Endodermal cell (in vitro differentiated cells): ENCODE measurements at regions not wholly inside any gene's neighbourhood (a gene's known extent, or its start where the extent isn't known, plus 50 kb on each side); places are given as distances from the start of the nearest gene placed in this dataset.

ENCODE experiments used
- DNase-seq: peaks from one replicate; pipeline ENCODE4 v3.0.0-alpha.2; 2017
- H3K27ac ChIP-seq: 2 replicates; pipeline ENCODE4 v1.5.1; 2013; ENCODE audit warnings: mild to moderate bottlenecking, low read depth, low read length, moderate library complexity
- H3K27me3 ChIP-seq: 2 replicates; pipeline ENCODE4 v1.6.1; 2013; ENCODE audit warnings: mild to moderate bottlenecking, low read length, moderate library complexity; ENCODE audit not compliant: insufficient read depth, control insufficient read depth, poor library complexity, severe bottlenecking
- H3K36me3 ChIP-seq: 2 replicates; pipeline ENCODE4 v1.7.0; 2013; ENCODE audit warnings: mild to moderate bottlenecking, low read length, moderate library complexity; ENCODE audit not compliant: control insufficient read depth, insufficient read depth
- H3K4me1 ChIP-seq: one replicate; pipeline ENCODE4 v1.7.0; 2013; ENCODE audit warnings: low read length; ENCODE audit not compliant: control insufficient read depth, insufficient read depth
- H3K4me3 ChIP-seq: 2 replicates; pipeline ENCODE4 v1.5.1; 2013; ENCODE audit warnings: mild to moderate bottlenecking, low read length, moderate library complexity
- H3K9ac ChIP-seq: 2 replicates; pipeline ENCODE4 v1.6.1; 2013; ENCODE audit warnings: mild to moderate bottlenecking, low read length, moderate library complexity; ENCODE audit not compliant: poor library complexity, severe bottlenecking; ENCODE audit errors: extremely low read depth
- H3K9me3 ChIP-seq: 2 replicates; pipeline ENCODE4 v1.6.1; 2013; ENCODE audit warnings: mild to moderate bottlenecking, low read length, moderate library complexity; ENCODE audit not compliant: control insufficient read depth
- H3K27ac Mint-ChIP-seq: 2 replicates; pipeline ENCODE4 v1.8.0; 2020; ENCODE audit warnings: mixed read lengths
- H3K27me3 Mint-ChIP-seq: 2 replicates; pipeline ENCODE4 v1.8.0; 2021; ENCODE audit warnings: mild to moderate bottlenecking, mixed read lengths; ENCODE audit not compliant: insufficient read depth
- H3K36me3 Mint-ChIP-seq: 2 replicates; pipeline ENCODE4 v1.8.0; 2020; ENCODE audit warnings: low read depth, mixed read lengths
- H3K4me1 Mint-ChIP-seq: 2 replicates; pipeline ENCODE4 v1.8.0; 2020; ENCODE audit warnings: mixed read lengths
- H3K4me3 Mint-ChIP-seq: 2 replicates; pipeline ENCODE4 v1.8.0; 2020; ENCODE audit warnings: mild to moderate bottlenecking, moderate library complexity, mixed read lengths
- H3K9me3 Mint-ChIP-seq: 2 replicates; pipeline ENCODE4 v1.8.0; 2020; ENCODE audit warnings: mild to moderate bottlenecking, mixed read lengths
- CTCF ChIP-seq: fragments of 200-600 bp; sonication (generic); conservative IDR thresholded peaks from 2 replicates; pipeline ENCODE4 v1.5.0; 2021; ENCODE audit warnings: antibody characterized with exemption, mild to moderate bottlenecking
- WGBS, 2 experiments: methylation state at CpG; one replicate each; pipeline versions ENCODE4 v1.1.5 to v1.1.7; 2013; ENCODE audit warnings: missing lambda C conversion rate in 2 of 2, mixed read lengths in 1 of 2; ENCODE audit not compliant: insufficient coverage in 1 of 2, insufficient read length in 1 of 2; 5-methylcytosine and 5-hydroxymethylcytosine counted together

- Mint-ChIP-seq H3K36me3 (no peaks in the 10 kb centered on the region), H3K4me1 (peaks cover 25% of the 10 kb centered on the region), H3K9me3 (peaks cover 15% of the 10 kb centered on the region), H3K27ac (no peak overlapping the region), H3K27me3 (peaks cover 32% of the 10 kb centered on the region), H3K4me3 (no peak overlapping the region)
- Histone ChIP-seq H3K4me3 (no peak overlapping the region), H3K36me3 (no peaks in the 10 kb centered on the region), H3K9me3 (peaks cover 10% of the 10 kb centered on the region), H3K9ac (no peak overlapping the region), H3K4me1 (peaks cover 5% of the 10 kb centered on the region), H3K27me3 (no peaks in the 10 kb centered on the region), H3K27ac (no peak overlapping the region)
- TF ChIP-seq CTCF: no peak
- 95 to 100% methylated on average over 2 to 11 of the region's 11 CpGs for WGBS, 2 experiments
- DNase-seq: no peak
These were observed 200.2 kb upstream of the SOX1 start for GRCh38 chr13:111866731-111867245.

GRCh38 chr13:111867657-111868056 is 199.3 kb upstream of the SOX1 start:
- peaks cover 25% of the 10 kb centered on the region for H3K4me1 Mint-ChIP-seq
- no peak for DNase-seq
- H3K9me3 Mint-ChIP-seq: peaks cover 15% of the 10 kb centered on the region
- no peak overlapping the region for H3K4me3 Mint-ChIP-seq
- Histone ChIP-seq H3K9me3 (peaks cover 10% of the 10 kb centered on the region), H3K27ac (no peak overlapping the region), H3K36me3 (no peaks in the 10 kb centered on the region), H3K9ac (no peak overlapping the region), H3K27me3 (peaks cover 2% of the 10 kb centered on the region), H3K4me3 (no peak overlapping the region), H3K4me1 (peaks cover 5% of the 10 kb centered on the region)
- TF ChIP-seq CTCF: no peak
- H3K36me3 Mint-ChIP-seq: no peaks in the 10 kb centered on the region
- no peak overlapping the region for H3K27ac Mint-ChIP-seq
- 100% methylated on average over 1 of the region's 1 CpG; no CpG with 5 or more reads in 1 of the 2 experiments for WGBS, 2 experiments
- H3K27me3 Mint-ChIP-seq: peaks cover 30% of the 10 kb centered on the region

GRCh38 chr13:111868716-111869115 is 198.2 kb upstream of the SOX1 start:
- no peak overlapping the region for H3K4me3 Mint-ChIP-seq
- H3K27ac ChIP-seq: no peak overlapping the region
- H3K4me1 Mint-ChIP-seq: peaks cover 19% of the 10 kb centered on the region
- no peak for TF ChIP-seq CTCF
- peaks cover 10% of the 10 kb centered on the region for H3K9me3 ChIP-seq
- no peaks in the 10 kb centered on the region for H3K36me3 ChIP-seq
- WGBS, 2 experiments: 93 to 100% methylated on average over 3 of the region's 3 CpGs
- H3K9me3 Mint-ChIP-seq: peaks cover 15% of the 10 kb centered on the region
- H3K27me3 ChIP-seq: peaks cover 5% of the 10 kb centered on the region
- no peak overlapping the region for H3K4me3 ChIP-seq
- peaks cover 5% of the 10 kb centered on the region for H3K4me1 ChIP-seq
- no peaks in the 10 kb centered on the region for H3K36me3 Mint-ChIP-seq
- no peak overlapping the region for H3K27ac Mint-ChIP-seq
- no peak overlapping the region for H3K9ac ChIP-seq
- no peak for DNase-seq
- H3K27me3 Mint-ChIP-seq: peaks cover 20% of the 10 kb centered on the region
